Lung microvascular endothelial cell (primary cell): ENCODE measurements at regions not wholly inside any gene's neighbourhood (a gene's known extent, or its start where the extent isn't known, plus 50 kb on each side); places are given as distances from the start of the nearest gene placed in this dataset.
A peak's percentile ranks its signal among the peaks of the same experiment; 100 is the strongest.
"Not testable (repeated sequence)": the region's sequence is repeated elsewhere in the genome, so short reads cannot be mapped to it uniquely, and the experiment has no call there.

Source experiments
- DNase-seq, 2 donors: peaks; one replicate each; pipeline versions ENCODE4 v3.0.0 to v3.0.0-alpha.2; 2010; ENCODE audit warnings: low read depth in 2 of 2

DNA sequence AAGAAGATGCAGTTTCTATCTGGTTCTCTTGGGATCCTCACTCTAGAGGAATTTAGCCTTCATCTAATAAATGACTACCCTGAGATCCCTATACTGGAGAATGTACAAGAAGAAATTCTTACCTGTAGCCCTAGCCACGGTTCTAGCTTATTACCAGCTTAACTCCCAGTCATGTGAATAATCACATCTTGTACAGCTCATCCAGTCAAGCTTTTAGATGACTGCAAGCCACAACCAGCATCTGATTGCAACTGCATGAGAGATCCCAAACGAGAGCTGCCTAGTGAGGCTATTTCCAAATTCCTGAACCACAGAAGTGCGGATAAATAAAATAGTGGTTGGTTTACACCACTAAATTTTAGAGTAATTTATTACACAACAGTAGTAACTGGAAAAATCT lies 196.0 kb upstream of the CPHXL start:
- DNase-seq: no peak

DNA sequence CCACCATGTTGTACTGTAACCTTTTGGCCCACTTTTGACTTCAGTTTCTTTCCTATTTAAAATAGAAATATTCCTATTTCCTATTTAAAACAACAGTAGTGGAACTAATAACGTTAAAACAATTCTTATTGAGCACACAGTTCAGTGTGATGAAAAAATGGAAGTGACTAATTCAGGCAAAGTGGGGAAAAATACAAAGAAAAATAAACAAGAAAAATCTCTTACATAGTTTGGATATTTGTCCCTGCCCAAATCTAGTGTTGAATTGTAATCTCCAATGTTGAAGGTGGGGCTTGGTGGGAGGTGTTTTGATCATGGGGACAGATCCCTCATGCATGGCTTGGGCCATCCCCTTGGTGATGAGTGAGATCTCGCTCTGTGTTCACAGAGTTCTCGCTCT lies 198.1 kb upstream of the CPHXL start:
- DNase-seq: peak in 1 of 2 donors; percentile 50

DNA sequence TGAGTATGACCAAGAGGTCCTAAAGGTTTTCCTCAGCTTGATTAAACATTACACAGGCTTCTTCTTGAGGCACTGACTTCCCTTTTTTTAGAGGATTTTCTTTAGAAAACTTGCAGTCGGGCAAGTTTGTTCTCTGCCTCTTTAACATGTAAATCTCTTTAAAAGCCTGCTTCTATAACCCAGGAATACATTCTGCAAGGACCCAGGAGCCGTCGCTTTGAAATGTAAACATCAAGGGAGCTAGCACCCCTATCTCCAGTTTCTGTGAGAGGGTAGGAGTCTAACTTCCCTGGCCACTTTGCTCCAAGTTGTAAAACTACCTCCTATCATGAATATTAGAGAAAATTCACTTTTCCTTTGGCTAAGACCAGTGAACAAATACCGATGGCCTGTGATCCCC lies 201.5 kb upstream of the CPHXL start:
- DNase-seq: no peak

- no peak for DNase-seq
Measured at GRCh38 chr16:75928295-75928694, 202.0 kb upstream of the CPHXL start.

- no peak for DNase-seq
Measured at GRCh38 chr16:75929046-75929445, 202.8 kb upstream of the CPHXL start.

DNA sequence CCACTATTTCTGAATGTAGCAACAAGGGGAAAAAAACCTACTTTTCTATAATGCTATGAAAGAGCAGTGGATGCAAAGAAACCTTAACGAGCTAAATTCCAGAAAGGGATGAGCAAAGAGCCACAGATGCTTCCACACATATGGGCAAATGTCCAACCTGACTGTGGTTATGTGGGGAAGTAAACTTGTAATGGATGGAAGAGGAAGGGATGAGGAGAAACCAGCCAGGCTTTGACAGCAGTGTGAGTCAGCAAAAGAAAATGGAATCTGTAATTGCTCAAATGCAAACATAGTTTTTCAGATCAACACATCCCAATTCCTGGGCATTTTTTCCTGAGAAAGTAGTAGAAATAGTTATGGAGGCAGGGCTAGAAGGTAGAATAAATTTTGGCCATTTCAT lies 204.8 kb upstream of the CPHXL start:
- DNase-seq: peak in 1 of 2 donors; percentile 6

- no peak for DNase-seq
Measured at GRCh38 chr16:75931970-75932369, 205.7 kb upstream of the CPHXL start.

DNA sequence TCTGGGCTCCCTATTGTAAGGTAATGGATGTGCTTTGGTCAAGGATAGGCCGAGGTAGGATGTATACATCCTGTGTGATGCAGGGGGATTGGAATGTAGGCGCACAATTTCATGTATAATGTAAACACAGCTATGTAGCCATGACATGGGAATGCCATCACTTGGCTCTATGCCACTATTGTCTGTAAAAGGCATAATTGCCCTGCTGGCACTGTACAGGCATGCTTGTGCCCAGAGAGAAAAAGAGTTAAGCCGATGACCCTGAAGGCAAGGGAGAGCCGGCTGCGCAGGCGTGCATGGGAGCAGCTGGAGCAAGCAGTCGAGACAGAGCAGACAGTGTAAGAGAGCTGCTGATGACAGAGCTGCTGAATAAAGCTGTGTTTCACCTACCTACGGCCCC lies 212.5 kb upstream of the CPHXL start:
- peak in 1 of 2 donors; percentile 15 for DNase-seq

DNA sequence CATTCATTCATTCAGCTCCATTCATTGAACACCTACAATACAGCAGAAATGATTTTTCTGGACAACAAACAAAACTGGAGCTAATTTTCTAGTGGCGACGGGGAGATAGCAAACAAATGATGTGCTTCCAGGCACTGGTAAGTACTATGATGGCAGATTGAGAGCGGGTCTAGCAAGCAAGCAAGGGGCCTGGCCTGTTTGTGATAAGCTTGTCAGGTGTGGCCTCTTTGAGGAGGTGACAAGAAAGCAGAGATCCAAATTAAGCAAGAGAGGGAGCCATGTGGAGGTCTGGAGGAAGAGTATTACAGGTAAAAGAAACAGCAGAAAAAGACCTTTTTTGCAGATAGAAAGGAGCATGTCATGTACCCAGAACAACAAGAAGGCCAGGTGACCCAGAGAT lies 216.1 kb upstream of the CPHXL start:
- DNase-seq: no peak

DNA sequence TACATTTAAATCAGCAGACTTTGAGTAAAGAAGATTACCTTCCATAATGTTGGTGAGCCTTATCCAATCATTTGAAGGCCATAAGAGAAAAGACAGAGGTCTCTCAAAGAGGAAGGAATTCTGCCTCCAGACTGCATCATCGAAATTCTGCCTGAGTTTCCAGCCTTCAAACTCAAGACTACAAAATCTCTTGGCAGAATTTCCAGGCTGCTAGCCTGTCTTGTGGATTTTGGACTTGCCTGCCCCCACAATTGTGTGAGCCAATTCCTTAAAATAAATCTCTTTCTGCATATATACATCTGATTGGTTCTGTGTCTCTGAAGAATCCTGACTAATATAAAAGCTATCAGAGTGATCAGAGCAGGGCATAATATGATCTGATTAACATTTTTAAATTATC lies 216.6 kb upstream of the CPHXL start:
- DNase-seq: no peak

- no peak for DNase-seq
Measured at GRCh38 chr16:75943705-75944514, 217.6 kb upstream of the CPHXL start.

GRCh38 chr16:75945916-75946457 lies 219.7 kb upstream of the CPHXL start:
- DNase-seq: no peak

GRCh38 chr16:75947626-75948239 lies 221.4 kb upstream of the CPHXL start:
- no peak for DNase-seq

DNA sequence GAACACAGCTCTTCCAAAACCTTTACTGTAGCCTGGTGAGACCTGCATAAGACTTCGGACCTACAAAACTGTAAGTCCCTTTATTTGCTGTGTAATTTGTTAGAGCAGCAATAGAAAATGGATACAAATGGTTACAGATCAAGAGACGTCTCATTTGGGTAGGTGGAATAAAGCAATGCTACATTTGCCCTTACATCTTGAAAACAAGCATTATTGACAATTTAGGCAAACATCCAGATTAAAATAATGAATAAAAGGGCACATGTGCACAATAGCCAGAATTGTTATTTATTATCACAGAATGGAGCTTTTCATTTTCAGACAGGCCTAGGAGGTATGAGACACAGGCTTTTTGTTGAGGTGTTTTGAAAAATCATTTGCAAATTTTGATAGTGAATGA lies 222.2 kb upstream of the CPHXL start:
- DNase-seq: no peak

- no peak for DNase-seq
Measured at GRCh38 chr16:75948886-75949285, 222.6 kb upstream of the CPHXL start.

DNA sequence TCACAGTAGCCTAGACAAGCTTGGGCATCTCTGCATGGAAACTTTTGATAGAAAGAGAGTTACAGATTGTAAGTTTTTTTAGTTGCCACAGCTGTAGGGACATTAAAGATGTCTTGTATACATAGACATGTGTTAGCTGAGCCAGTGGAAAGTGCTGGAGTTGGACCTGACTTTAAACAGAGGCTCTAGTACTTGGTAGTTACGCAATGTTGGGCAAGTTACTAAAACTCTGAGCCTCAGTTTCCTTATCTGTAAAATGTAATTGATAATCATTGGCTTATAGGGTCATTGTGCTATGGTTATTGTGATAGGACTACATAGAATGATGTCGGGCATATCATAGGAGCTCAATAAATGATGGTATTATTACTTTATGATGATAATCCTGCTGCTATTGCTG lies 225.8 kb upstream of the CPHXL start:
- DNase-seq: no peak

DNA sequence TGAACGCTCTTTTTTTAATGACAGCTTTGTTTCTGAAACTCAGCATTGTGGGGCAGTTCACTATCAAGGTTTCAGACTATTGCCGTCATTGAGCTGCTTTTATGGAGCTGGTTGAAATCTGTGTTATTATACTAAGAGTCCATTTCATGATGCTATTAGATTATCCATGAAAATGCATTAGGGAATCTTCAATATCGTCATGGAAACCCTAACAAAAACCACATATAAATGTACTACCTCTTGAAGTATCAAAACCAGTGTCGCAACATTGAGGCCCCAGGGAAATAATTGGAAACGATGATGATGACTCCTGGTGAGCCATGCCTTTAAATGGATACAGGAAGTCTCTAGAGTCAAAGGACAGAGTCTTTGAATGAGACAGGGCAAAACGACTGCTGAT lies 231.6 kb upstream of the CPHXL start:
- no peak for DNase-seq

- DNase-seq: no peak
Measured at GRCh38 chr16:75965504-75966374, 239.4 kb upstream of the CPHXL start.

- DNase-seq: not testable (repeated sequence)
Measured at GRCh38 chr16:75969120-75969519, 242.8 kb upstream of the CPHXL start.

DNA sequence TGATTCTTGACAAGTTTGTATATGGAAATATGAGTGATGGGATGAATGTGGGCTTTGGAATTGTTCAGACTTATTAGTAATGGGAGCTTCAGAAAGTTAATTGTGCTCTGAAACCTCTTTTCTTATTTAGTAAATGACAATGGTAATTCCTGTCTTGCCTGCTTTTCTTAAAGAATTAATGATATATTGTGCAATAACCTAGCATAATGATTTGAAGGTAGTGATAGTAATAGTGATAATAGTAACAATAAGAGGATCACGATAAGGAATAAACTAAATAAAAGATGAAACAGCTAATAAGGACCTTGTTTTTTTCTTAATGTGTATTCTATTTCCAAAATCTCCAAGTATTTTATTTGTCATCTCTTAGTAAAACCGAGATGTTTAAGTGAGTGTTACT lies 245.0 kb upstream of the CPHXL start:
- DNase-seq: no peak

- DNase-seq: no peak
Measured at GRCh38 chr16:75983296-75983695, 257.0 kb upstream of the CPHXL start.

GRCh38 chr16:75983741-75984381 lies 257.6 kb upstream of the CPHXL start:
- DNase-seq: no peak
